ENCODE measurements at regions not wholly inside any gene's neighbourhood (a gene's known extent, or its start where the extent isn't known, plus 50 kb on each side); places are given as distances from the start of the nearest gene placed in this dataset.

DNA sequence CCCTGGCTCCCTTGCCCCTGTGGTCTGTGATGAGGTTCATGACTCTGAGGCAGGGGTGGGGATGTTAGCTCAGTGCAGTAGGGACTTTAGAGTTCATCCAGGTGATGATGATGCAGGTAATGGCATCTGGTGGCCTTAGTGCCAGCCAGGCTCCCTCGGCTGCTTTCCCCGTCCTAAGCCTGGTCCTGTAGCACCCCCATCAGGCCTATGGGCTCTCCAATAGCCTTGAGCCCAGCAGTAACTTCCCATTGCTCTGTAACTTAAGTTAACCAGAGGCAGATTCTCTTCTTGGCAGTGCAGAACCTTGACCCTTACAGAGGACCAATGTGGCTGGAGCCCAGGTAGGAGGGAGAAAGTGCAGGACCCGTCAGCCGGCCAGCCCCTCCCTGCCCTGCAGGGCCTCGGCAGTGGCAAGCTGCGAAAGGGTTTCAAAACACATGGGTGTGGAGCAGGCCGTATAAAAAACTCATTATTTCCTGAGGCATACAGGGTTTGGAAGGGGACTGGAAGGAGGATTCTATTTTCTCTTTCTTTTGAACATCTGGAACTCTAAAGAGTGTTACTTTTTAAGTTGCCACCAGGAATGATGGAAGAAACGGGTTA lies 406.9 kb downstream of the CDH26 start:
- TF ChIP-seq CTCF (IDR thresholded peaks at IDR 0.05), result no peak
- DNase-seq (ENCODE audit: low spot score) (no peak), ATAC-seq (ENCODE audit: low FRiP score) (no peak)

- no peak for ATAC-seq (ENCODE audit: low FRiP score)
Measured at GRCh38 chr20:60365882-60366281, 407.7 kb downstream of the CDH26 start.

GRCh38 chr20:60371384-60371783 lies 413.2 kb downstream of the CDH26 start:
- no peak for DNase-seq (ENCODE audit: low spot score)
- no peak for ATAC-seq (ENCODE audit: low FRiP score)
- no peak for TF ChIP-seq CTCF (IDR thresholded peaks at IDR 0.05)

More at GRCh38 chr20:60365882-60366281, 407.7 kb downstream of the CDH26 start:
- DNase-seq (ENCODE audit: low spot score), result no peak
- TF ChIP-seq CTCF (IDR thresholded peaks at IDR 0.05), result no peak

DNA sequence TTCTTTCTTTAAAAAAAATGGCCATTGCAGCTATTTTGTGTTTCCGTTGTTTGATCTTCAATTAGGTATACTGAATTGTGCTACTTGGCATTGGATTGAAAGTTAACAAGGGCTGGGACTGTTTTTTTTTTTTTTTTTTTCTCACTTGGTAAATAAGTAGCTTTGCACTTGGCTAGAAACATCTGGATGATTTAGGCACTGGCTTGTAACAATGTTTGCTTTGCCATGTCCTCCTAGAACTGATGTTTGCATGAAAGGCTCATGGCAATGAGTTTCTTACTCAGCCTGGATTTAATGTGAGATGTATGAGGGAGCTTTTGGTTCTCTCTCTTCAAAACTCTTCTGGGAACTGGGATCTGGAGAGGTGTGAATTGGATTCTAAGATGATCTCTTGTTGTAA lies 414.1 kb downstream of the CDH26 start:
- no peak for TF ChIP-seq CTCF (IDR thresholded peaks at IDR 0.05)
- DNase-seq (ENCODE audit: low spot score) (no peak), ATAC-seq (ENCODE audit: low FRiP score) (no peak)

DNA sequence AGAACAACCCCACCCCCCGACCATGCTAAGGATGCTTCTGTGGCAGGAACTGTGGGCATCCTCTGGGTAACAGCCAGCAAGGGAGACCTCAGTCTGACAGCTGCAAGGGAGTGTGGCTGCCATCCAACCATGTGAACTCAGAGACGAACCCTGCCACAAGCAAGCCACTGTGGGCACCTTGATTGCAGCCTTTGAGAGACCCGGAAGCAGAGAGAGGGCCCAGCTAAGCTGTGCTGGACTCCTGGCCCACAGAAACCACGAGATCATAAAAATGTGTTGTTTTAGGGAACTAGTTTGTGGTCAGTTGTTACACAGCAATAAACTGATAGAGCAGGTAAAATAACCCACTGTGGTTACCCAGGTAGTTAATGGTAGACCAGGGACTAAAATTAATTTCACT lies 414.6 kb downstream of the CDH26 start:
- ATAC-seq (ENCODE audit: low FRiP score) (no peak), DNase-seq (ENCODE audit: low spot score) (no peak)
- no peak for TF ChIP-seq CTCF (IDR thresholded peaks at IDR 0.05)

GRCh38 chr20:60378620-60379019 lies 420.4 kb downstream of the CDH26 start:
- ATAC-seq (ENCODE audit: low FRiP score) (no peak), DNase-seq (ENCODE audit: low spot score) (no peak)
- no peak for TF ChIP-seq CTCF (IDR thresholded peaks at IDR 0.05)

- DNase-seq (ENCODE audit: low spot score) (no peak), ATAC-seq (ENCODE audit: low FRiP score) (no peak)
- TF ChIP-seq CTCF (IDR thresholded peaks at IDR 0.05), result no peak
Measured at GRCh38 chr20:60381643-60382400, 423.6 kb downstream of the CDH26 start.
